Activated T-cell treated with anti-CD3 and anti-CD28 coated beads, Interleukin-2, amount 50 U/mL, for 72 hours (primary cell): ENCODE measurements at regions not wholly inside any gene's neighbourhood (a gene's known extent, or its start where the extent isn't known, plus 50 kb on each side); places are given as distances from the start of the nearest gene placed in this dataset.
"Not testable (repeated sequence)": the region's sequence is repeated elsewhere in the genome, so short reads cannot be mapped to it uniquely, and the experiment has no call there.

Source experiments
- ATAC-seq, 2 donors: fragments of 150-1000 bp; cut with Tn5 transposase; replicated peaks in 1 of 2; 2 replicates each; pipeline ENCODE4 v1.10.0; 2021; ENCODE audit warnings: moderate library complexity in 2 of 2, mild to moderate bottlenecking in 1 of 2
- DNase-seq, 2 donors: peaks; one replicate each; pipeline ENCODE4 v3.0.0; 2021 to 2022; ENCODE audit warnings: mixed read lengths in 1 of 2
- H3K27ac Mint-ChIP-seq: one replicate; pipeline ENCODE4 v1.8.0; 2022; ENCODE audit warnings: mild to moderate bottlenecking, moderate library complexity, mixed read lengths
- H3K27me3 Mint-ChIP-seq: one replicate; pipeline ENCODE4 v1.8.0; 2022; ENCODE audit warnings: low read depth, mixed read lengths
- H3K36me3 Mint-ChIP-seq, 2 donors: one replicate each; pipeline ENCODE4 v1.8.0; 2022; ENCODE audit warnings: mixed read lengths in 2 of 2, mild to moderate bottlenecking in 1 of 2; ENCODE audit not compliant: insufficient read depth in 2 of 2
- H3K4me1 Mint-ChIP-seq: one replicate; pipeline ENCODE4 v1.8.0; 2022; ENCODE audit warnings: low read depth, mixed read lengths
- H3K4me3 Mint-ChIP-seq, 2 donors: one replicate each; pipeline ENCODE4 v1.8.0; 2022; ENCODE audit warnings: mild to moderate bottlenecking in 2 of 2, mixed read lengths in 2 of 2, moderate library complexity in 2 of 2
- H3K9me3 Mint-ChIP-seq, 2 donors: one replicate each; pipeline ENCODE4 v1.8.0; 2022; ENCODE audit warnings: mixed read lengths in 2 of 2

GRCh38 chr3:106293161-106293560, 424.3 kb upstream of the CBLB start:
- Mint-ChIP-seq H3K4me1 (peaks cover 35% of the 10 kb centered on the region), H3K36me3 (no peaks in the 10 kb centered on the region), H3K27me3 (no peaks in the 10 kb centered on the region), H3K9me3 (no peaks in the 10 kb centered on the region), H3K4me3 (no peak overlapping the region), H3K27ac (no peak overlapping the region)
- no peak for DNase-seq
- ATAC-seq: no peak

DNA sequence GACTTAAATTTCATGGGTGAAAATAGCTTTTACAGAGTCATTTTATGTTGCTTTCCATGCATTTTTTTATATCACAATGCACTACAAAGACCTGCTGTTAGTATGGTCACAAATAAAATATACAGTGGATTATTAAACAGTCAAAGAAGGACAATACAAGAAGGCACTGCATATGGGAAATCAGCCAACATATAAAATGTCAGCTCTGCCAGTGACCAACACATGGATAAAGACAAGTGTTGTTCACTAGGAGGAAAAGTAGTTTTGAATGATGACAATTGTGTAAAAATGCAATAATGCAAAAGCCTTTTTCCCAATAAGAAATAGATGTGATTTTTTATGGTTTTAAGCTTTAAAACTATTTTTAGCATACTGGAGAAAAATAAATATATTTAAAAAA, 425.3 kb upstream of the CBLB start:
- Mint-ChIP-seq H3K4me1 (peaks cover 40% of the 10 kb centered on the region), H3K27me3 (no peaks in the 10 kb centered on the region), H3K4me3 (no peak overlapping the region), H3K36me3 (peaks cover 0 to 2% of the 10 kb centered on the region in 2 donors), H3K27ac (no peak overlapping the region), H3K9me3 (no peaks in the 10 kb centered on the region)
- ATAC-seq (no peak), DNase-seq (no peak)

DNA sequence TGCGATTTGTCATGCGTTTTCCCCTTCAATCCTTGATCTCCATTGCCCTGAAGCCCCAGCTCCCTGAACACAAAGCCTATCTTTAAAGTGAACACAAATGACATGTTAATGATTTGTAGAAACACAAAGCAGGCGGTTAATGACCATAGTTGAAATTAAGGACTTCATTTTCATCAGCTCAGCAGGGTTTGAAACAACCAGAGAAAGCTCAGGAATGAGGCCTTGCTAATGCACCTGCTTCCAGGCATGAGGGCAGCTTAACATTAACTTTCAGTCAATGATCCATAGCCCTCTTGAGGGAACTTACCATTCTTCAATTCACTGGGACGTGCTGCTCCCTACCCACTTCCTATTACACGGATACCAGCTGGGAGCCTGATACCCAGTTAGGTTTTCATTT, 427.2 kb upstream of the CBLB start:
- peaks cover 39% of the 10 kb centered on the region for H3K4me1 Mint-ChIP-seq
- no peak for ATAC-seq
- H3K9me3 Mint-ChIP-seq: peaks cover 0 to 1% of the 10 kb centered on the region in 2 donors
- no peak for DNase-seq
- H3K27ac Mint-ChIP-seq: no peak overlapping the region
- H3K36me3 Mint-ChIP-seq: peaks cover 1 to 5% of the 10 kb centered on the region in 2 donors
- H3K4me3 Mint-ChIP-seq: no peak overlapping the region
- H3K27me3 Mint-ChIP-seq: no peaks in the 10 kb centered on the region

- DNase-seq (peak in 1 of 2 donors; percentile 14), ATAC-seq (peak; percentile 52 to 59)
- peak overlapping the region; percentile 4 for H3K27ac Mint-ChIP-seq
- peaks cover 0 to 1% of the 10 kb centered on the region in 2 donors for H3K9me3 Mint-ChIP-seq
- H3K4me3 Mint-ChIP-seq: peak overlapping the region; percentile 2 to 20
- no peaks in the 10 kb centered on the region for H3K27me3 Mint-ChIP-seq
- H3K36me3 Mint-ChIP-seq: peaks cover 1 to 9% of the 10 kb centered on the region in 2 donors
- H3K4me1 Mint-ChIP-seq: peaks cover 65% of the 10 kb centered on the region
These were observed 430.7 kb upstream of the CBLB start for GRCh38 chr3:106299300-106300098.

DNA sequence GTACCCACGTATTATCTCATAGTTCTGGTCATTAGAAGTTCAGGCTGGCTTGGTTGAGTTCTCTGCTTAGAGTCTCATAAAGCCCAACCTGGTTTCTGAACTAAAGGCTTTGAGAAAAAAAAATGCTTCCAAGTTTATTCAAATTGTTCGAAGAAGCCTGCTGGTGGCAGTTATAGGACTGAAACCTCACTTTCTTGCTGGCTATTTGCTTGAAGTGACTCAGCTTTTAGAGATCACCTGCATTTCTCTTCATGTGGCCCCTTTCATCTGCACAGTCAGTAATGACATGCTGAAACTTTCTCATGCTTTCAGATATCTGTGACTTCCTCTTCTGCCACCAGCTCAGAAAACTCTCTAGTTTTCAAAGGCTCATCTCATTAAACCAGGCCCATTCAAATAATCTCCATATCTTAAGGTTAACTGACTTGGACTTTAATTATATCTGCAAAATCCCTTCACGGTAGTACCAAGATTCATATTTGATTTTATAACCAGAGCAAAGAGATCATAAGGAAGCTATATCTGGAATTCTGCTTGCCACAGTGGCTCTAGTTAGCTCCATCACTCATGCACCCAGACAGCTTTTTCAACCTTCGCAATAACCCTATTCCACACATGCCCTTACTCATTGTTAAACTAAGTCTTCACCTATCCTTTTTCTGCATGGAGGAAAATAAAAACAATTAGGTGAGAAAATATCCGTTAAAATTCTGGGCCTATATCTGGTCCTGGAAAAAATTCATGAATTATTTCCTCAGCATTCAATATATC, 433.8 kb upstream of the CBLB start:
- H3K36me3 Mint-ChIP-seq: peaks cover 1 to 16% of the 10 kb centered on the region in 2 donors
- DNase-seq (peak; percentile 32 to 41), ATAC-seq (peak; percentile 89 to 91)
- H3K4me1 Mint-ChIP-seq: peaks cover 56% of the 10 kb centered on the region
- no peaks in the 10 kb centered on the region for H3K27me3 Mint-ChIP-seq
- H3K4me3 Mint-ChIP-seq: peak overlapping the region in 1 of 2 donors; percentile 74
- peak overlapping the region; percentile 92 for H3K27ac Mint-ChIP-seq
- H3K9me3 Mint-ChIP-seq: peaks cover 0 to 1% of the 10 kb centered on the region in 2 donors

DNA sequence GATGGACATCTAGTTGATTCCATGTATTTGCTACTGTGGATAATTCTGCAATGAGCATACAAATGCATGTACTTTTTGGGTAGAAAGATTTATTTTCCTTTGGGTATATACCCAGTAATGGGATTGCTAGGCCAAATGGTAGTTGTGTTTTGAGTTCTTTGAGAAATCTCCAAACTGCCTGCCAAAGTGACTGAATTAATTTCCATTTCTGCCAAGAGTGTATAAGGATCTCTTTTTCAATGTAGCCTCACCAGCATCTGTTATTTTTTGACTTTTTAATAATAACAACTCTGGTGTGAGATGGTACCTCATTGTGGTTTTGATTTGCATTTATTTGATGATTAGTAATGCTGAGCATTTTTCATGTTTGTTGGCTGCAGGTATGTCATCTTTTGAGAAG, 435.0 kb upstream of the CBLB start:
- peaks cover 1 to 14% of the 10 kb centered on the region in 2 donors for H3K36me3 Mint-ChIP-seq
- H3K9me3 Mint-ChIP-seq: peaks cover 0 to 1% of the 10 kb centered on the region in 2 donors
- H3K4me1 Mint-ChIP-seq: peaks cover 46% of the 10 kb centered on the region
- no peak overlapping the region for H3K27ac Mint-ChIP-seq
- ATAC-seq (no peak), DNase-seq (no peak)
- H3K4me3 Mint-ChIP-seq: no peak overlapping the region
- H3K27me3 Mint-ChIP-seq: no peaks in the 10 kb centered on the region

DNA sequence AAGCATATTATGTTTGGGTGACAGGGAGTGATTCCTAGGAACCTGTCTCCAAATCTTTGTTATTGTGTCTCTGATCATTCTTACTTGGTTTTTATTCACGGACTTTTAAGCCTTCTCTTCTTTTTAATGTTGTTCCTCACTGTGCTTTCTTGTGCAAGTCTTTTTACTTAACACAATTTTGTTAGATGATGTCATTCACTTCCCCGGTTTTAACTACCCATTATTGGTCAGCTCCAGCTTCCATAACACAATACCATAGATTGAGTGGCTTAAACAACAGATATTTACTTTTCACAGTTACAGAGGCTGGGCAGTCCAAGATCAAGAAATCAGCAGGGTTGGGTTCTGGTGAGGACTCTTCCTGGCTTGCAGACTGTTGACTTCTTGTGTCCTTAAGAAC, 436.3 kb upstream of the CBLB start:
- H3K27ac Mint-ChIP-seq: no peak overlapping the region
- H3K27me3 Mint-ChIP-seq: no peaks in the 10 kb centered on the region
- H3K9me3 Mint-ChIP-seq: peaks cover 2% of the 10 kb centered on the region in 2 donors
- ATAC-seq (no peak), DNase-seq (no peak)
- H3K4me3 Mint-ChIP-seq: no peak overlapping the region
- H3K36me3 Mint-ChIP-seq: peaks cover 0 to 11% of the 10 kb centered on the region in 2 donors
- H3K4me1 Mint-ChIP-seq: peaks cover 39% of the 10 kb centered on the region

- peaks cover 0 to 13% of the 10 kb centered on the region in 2 donors for H3K36me3 Mint-ChIP-seq
- peaks cover 2% of the 10 kb centered on the region in 2 donors for H3K9me3 Mint-ChIP-seq
- no peak overlapping the region for H3K27ac Mint-ChIP-seq
These were observed 437.1 kb upstream of the CBLB start for GRCh38 chr3:106305882-106306435.

DNA sequence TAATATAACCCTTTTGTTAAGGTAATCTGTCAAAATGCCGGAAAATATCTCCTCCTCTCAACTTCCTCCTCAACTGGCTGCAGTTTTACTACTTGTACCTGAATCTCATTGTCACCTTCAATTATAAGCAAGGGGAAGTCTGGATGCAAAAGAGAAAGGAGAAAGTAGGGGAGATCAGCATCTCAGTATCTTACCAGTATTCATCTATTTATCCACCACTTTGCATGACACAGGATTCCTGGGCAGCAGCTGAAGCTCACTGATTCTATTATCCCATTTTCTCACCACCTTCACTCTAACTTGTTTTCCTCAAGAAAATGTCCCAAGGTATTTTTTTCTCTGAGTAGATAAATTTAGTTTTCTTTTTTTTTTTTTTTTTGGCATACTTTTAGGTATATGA, 440.5 kb upstream of the CBLB start:
- ATAC-seq (no peak), DNase-seq (no peak)
- peaks cover under 1 to 9% of the 10 kb centered on the region in 2 donors for H3K36me3 Mint-ChIP-seq
- peaks cover 5% of the 10 kb centered on the region in 2 donors for H3K9me3 Mint-ChIP-seq
- H3K4me3 Mint-ChIP-seq: no peak overlapping the region
- H3K27me3 Mint-ChIP-seq: no peaks in the 10 kb centered on the region
- no peak overlapping the region for H3K27ac Mint-ChIP-seq
- peaks cover 13% of the 10 kb centered on the region for H3K4me1 Mint-ChIP-seq

More at GRCh38 chr3:106305882-106306435, 437.1 kb upstream of the CBLB start:
- DNase-seq (no peak), ATAC-seq (no peak)
- no peaks in the 10 kb centered on the region for H3K27me3 Mint-ChIP-seq
- peaks cover 37% of the 10 kb centered on the region for H3K4me1 Mint-ChIP-seq
- no peak overlapping the region for H3K4me3 Mint-ChIP-seq

DNA sequence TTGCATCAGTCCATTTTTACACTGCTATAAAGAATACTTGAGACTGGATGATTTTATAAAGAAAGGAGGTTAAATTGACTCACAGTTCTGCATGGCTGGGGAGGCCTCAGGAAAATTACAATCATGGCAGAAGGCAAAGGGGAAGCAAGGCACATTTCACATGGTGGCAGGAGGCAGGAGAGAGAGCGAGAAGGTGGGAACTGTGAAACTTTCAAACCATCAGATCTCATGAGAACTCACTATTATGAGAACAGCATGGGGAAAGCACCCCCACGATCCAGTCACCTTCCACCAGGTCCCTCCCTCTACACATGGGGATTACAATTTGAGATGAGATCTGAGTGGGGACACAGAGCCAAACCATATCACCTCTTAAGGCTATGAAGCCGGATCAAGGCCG, 441.0 kb upstream of the CBLB start:
- not testable (repeated sequence) for DNase-seq, H3K9me3 Mint-ChIP-seq, H3K4me3 Mint-ChIP-seq, H3K36me3 Mint-ChIP-seq, H3K27me3 Mint-ChIP-seq, ATAC-seq
- peak overlapping the region; percentile 22 for H3K27ac Mint-ChIP-seq
- peaks cover 13% of the 10 kb centered on the region for H3K4me1 Mint-ChIP-seq

DNA sequence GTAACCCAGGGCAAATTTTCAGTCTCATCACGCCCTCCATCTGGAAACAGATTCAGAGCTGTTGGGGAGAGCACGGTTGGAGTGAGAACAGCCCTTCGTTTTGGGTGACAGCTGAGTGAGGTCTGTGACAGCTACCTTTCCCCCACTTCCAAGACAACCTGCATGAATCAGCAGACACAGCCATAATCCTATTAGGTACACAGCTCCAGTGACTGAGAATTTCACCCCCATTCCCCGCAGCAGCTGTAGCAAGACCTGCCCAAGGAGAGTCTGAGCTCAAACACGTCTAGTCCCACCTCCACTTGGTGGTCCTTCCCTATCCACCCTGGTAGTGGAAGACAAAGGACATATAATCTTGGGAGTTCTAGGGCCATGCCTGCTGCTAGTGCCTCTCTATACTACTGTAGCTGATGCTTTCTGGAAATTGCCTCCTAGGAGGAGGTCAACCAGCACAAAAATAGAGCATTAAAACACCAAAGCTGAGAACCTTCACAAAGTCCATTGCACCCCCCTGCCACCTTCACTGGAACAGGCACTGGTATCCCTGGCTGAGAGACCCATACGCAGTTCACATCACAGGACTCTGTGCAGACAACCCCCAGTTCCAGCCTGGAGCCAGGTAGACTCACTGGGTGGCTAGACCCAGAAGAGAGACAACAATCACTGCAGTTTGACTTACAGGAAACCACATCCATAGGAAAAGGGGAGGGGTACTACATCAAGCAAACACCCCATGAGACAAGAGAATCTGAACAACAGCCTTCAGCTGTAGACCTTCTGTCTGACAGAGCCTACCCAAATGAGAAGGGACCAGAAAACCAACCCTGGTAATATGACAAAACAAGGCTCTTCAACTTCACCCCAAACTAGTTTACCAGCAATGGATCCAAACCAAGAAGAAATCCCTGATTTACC, 448.6 kb upstream of the CBLB start:
- DNase-seq: no peak
- no peak overlapping the region for H3K4me3 Mint-ChIP-seq

GRCh38 chr3:106321438-106321837, 452.6 kb upstream of the CBLB start:
- H3K9me3 Mint-ChIP-seq: peaks cover 21 to 28% of the 10 kb centered on the region in 2 donors
- not testable (repeated sequence) for H3K27me3 Mint-ChIP-seq, DNase-seq, H3K4me3 Mint-ChIP-seq, ATAC-seq, H3K27ac Mint-ChIP-seq
- H3K4me1 Mint-ChIP-seq: peaks cover 18% of the 10 kb centered on the region
- H3K36me3 Mint-ChIP-seq: peaks cover 25 to 45% of the 10 kb centered on the region in 2 donors

More for the DNA sequence above, 448.6 kb upstream of the CBLB start:
- no peak for ATAC-seq
- no peak overlapping the region for H3K27ac Mint-ChIP-seq
- H3K4me1 Mint-ChIP-seq: peaks cover 20% of the 10 kb centered on the region
- H3K9me3 Mint-ChIP-seq: peaks cover 12 to 23% of the 10 kb centered on the region in 2 donors
- no peaks in the 10 kb centered on the region for H3K27me3 Mint-ChIP-seq
- peaks cover 10 to 23% of the 10 kb centered on the region in 2 donors for H3K36me3 Mint-ChIP-seq
